Muscle of arm (tissue), 1 donor: ENCODE measurements at regions not wholly inside any gene's neighbourhood (a gene's known extent, or its start where the extent isn't known, plus 50 kb on each side); places are given as distances from the start of the nearest gene placed in this dataset.
"Not testable (repeated sequence)": the region's sequence is repeated elsewhere in the genome, so short reads cannot be mapped to it uniquely, and the experiment has no call there.

ENCODE experiments used
- DNase-seq: peaks from one replicate; pipeline ENCODE4 v3.0.0-alpha.2; 2013

GRCh38 chr10:23493711-23494110 is 54.8 kb downstream of the OTUD1 start:
- DNase-seq: no peak

GRCh38 chr10:23496727-23497126 is 57.9 kb downstream of the OTUD1 start:
- no peak for DNase-seq

DNA sequence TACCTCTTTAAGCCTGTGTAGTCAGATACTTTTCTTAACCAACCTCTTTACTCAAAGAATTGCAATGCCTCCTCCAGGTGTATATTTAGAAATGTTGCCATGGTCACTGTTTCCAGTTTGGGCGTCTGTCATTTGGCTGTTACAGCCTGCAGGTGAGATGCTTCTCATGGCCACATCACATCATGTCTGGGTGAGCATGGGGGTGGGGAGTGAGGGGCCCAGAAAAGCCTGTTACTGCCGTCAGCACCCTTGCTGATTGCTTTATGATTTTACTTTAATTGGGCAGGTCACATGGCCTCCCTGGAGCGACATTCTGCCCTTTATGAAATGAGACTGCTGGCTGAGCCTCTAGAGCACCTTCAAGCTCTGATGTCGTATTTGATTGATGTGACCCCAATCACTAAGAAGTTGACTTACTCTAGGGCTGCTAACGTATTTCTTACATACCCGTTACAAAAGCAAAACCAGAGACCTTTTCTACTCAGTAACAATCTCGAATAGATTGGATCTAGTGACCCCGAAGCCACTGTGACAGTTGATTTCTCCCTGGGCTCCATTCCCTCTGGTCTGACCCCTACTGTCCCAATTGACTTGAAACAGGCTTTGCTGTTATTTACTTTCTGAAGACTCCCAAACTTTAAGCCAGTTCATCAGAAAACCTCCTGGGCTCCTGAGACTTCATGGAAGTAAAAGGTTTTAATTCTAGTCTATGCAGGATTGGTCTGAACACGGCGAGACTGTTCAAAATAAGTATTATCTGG is 60.7 kb downstream of the OTUD1 start:
- no peak for DNase-seq

- no peak for DNase-seq
Measured at GRCh38 chr10:23505797-23506465, 67.1 kb downstream of the OTUD1 start.

DNA sequence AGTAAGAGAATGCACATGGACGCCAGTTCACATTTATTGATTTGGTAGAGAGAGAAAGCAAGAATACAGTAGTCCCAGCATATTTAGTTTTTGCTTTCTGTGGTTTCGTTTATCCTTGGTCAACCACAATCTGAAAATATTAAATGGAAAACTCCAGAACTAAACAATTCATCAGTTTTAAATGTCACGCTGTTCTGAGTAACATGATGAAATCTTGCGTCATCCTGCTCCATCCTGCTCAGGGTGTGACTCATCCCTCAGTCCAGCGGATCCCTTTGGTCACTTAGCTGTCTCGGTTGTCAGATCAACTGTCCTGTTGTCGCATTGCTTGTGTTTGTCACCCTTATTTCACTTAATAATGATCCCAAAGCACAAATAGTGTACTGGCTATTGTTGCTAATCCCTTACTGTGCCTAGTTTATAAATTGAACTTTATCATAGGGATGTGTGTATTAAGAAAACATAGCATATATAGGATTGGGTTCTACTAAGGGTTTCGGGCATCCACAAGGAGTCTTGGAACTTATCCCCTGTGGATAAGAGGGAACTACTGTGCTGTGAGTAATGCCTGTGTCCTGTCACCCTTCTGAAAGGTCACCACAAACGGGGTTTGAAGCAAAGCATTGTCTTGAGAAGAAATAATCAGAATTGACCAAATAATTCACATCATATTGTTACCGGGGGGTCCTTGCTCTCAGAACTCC is 73.6 kb downstream of the OTUD1 start:
- no peak for DNase-seq

DNA sequence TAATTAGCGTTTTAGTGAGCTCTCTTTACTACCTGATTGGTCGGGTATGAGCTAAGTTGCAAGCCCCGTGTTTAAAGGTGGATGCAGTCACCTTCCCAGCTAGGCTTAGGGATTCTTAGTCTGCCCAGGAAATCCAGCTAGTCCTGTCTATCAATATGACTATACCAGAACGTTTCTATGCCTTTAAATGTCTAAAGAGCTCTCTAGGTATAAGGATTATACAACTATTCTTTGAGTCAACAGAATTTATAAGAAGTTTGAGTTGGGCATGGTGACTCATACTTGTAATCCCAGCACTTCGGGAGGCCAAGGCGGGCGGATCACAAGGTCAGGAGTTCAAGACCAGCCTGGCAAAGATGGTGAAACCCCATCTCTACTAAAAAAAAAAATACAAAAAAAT is 74.7 kb downstream of the OTUD1 start:
- not testable (repeated sequence) for DNase-seq

DNA sequence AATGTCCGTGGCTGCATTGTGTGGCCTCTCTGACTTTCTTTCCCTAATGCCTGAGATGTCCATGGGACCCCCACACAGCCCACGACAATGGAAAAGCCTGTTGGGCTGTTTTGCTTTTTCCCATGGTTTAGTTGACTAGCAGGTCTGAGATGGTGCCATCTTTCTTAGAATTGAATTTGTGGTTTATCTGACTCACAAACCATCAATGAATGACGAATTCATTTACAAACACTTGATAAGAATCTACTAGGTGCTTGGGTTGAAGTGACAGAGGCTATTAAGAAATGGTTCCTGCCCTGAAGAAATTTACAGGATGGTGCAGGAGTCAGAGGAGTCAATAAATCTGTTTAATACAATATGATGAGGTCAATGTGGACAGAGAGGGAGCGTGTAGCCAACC is 75.4 kb downstream of the OTUD1 start:
- no peak for DNase-seq

DNA sequence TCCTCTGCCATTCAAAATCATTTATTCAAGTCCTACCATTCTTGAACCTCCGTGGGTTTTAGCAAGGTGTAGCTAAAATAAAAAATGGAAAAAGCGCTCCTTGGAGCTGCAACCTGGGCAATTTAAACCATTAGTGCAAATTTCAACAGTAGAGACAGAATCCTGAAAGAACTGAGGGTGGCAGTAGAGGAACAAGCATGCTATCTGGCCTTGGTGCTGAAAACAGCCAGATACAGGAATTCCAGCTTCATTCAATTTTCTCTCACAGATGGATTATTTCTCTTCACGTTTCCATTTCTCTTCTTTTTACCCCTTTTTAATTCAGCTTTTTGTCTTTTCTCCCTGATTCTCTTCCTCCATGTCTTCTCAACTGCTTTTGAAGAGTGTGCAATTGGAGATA is 77.7 kb downstream of the OTUD1 start:
- DNase-seq: peak; percentile 21

DNA sequence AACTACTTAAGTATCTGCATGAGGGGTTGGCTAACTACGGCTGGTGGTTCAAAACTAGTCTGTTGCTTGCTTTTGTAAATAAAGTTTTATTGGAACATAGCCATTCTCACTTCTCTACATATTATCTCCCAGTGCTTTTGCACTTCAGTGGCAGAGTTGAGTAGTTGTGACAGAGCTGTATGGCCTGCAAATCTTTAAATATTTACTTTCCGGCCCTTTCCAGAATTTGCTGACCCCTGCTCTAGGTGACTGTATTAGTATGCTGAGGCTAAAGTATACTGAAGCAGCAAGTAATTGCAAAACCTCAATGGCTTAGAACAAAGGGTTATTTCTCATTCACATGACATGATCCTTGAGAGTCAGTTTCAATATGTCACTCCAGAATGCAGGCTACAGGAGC is 78.3 kb downstream of the OTUD1 start:
- DNase-seq: no peak

DNA sequence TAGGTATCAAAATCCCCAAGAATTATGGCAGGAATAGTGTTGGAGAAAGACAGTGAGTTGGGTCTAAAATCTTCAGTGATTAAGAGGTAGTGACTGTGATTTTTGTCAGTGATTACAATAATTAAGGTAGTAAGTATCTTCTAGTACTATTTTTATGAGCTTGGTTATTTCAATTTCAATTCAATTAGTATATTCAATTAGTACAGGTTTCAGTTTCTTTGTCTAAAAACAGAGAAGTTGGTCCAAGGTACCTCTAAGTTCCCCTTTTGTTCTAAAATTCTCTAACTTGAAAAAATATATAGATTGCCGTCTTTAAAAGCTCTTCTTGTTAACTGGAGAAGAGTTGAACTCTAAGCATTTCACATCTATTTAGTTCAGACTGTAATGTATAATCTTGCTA is 82.9 kb downstream of the OTUD1 start:
- DNase-seq: no peak

DNA sequence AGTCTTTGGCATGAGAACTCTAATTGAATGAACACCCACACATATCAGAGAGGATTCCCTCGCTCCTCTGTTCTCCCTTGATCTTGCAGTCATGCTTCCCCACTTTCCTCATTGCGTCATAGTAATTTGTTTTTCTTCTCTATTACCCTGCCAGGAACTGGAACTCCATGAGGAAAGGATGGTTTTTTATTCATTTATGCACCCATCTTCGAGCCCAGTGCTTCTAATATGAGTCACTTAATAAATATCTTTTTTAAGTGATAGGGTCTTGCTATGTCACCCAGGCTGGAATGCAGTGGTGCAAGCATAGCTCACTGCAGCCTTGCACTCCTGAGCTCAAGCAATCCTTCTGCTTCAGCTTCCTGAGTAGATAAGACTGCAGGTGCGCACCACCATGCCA is 83.5 kb downstream of the OTUD1 start:
- DNase-seq: no peak

- no peak for DNase-seq
Measured at GRCh38 chr10:23523251-23523650, 84.4 kb downstream of the OTUD1 start.

- DNase-seq: no peak
Measured at GRCh38 chr10:23525406-23525805, 86.5 kb downstream of the OTUD1 start.

GRCh38 chr10:23528419-23528818 is 89.5 kb downstream of the OTUD1 start:
- DNase-seq: no peak

DNA sequence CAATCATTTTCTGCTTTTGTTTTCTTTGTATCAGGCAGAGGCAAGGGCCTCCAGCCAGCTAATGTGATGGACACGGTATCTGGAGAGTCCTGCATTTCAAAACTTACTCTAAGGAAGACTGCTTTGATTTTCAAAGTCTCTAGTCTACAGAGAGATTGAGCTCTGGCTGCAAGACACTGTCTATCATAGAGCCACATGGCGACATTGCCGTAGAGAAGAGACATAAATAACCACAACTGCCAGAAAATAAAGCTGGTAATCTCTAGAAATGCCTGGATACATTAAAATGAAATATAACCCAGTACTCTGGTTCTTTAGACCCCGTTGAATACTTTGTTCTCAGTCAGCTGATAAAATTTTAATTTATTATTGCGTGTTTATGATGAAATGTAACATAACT is 90.8 kb downstream of the OTUD1 start:
- no peak for DNase-seq

DNA sequence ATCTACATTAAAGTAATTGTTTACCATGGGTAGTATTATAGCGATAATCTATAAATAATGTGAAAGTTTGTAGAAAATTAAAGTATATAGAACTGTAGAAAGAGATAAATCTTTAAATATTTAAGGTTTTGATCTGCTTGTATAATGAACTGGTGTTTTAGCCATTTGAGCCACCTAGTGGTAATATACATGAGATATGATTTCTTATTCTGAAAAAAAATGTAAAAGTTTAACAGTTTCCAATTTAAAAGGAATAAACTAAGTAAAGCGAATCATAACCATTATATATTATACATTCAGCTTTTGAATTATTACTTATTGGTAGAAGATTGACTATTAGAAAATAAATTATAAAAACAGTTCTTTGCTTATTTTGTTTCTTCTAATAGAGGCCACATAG is 91.2 kb downstream of the OTUD1 start:
- DNase-seq: no peak

GRCh38 chr10:23533212-23533611 is 94.3 kb downstream of the OTUD1 start:
- DNase-seq: no peak

DNA sequence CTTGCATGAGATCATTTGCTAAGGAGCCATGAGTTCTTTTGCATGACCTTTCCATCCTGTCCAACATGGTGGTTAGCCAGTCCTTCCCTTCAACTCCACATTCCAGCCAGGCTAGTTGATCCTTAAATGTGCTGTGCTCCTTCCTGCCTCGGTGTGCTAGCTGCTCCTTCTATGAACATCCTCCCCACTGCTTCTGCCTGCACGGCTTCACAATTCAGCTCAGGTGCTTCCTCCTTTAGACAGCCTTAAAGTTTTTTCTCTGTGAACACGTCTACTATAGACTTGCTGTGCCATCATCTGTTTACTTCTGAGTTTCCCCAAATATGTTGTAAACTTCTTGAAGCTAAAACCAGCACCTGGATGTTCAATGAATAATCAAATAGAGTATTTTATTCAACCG is 95.5 kb downstream of the OTUD1 start:
- DNase-seq: no peak

GRCh38 chr10:23534761-23535160 is 95.9 kb downstream of the OTUD1 start:
- no peak for DNase-seq

- DNase-seq: no peak
Measured at GRCh38 chr10:23535381-23535780, 96.5 kb downstream of the OTUD1 start.

DNA sequence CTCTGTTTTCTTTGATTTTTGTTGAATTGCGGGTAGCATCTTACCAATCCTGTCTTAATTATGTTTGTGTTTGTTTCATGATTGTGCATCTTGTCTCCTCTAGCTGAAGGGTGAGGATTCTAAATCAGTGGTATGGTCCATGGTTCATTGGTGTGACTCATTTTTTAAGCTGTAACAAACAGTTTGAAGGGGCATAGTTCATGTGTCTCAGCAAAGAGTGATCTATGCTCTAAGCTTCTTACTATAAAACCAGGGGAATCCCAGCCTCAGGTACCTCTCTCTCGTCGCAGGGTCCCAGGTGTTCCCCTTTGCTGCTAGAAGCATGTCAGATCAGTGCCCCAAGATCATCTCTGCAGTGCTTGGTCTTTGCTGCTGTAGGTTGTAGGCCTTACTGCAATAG is 100.1 kb downstream of the OTUD1 start:
- DNase-seq: no peak

DNA sequence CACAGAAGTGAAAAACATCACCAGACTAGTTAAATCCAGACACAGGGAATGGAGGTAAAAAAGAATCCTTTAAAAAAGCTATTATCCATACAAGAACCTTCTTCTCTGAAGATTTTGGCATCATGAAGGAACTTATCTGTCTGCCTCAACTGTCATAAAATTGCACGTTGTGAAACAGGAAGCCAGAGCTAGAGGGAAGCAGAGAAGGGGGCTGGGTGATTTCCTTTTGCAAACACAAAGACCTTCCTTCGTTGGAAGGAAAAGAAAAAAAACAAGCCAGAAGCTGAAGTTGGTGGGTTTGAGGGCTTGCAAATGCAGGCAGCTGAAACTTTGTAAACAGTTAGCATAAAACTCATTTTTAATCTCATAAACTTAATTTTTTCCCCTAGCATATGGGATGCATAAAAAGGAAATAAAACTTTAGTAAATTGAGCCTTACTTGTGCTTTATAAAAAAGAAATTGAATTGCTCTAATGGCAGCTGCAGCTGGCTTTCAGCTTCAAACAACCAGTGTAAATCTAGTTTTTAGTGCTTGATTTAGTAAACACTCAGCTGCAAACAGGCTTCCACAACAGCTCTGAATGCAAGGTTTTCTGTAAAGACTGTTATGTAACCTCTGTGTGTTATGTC is 101.6 kb downstream of the OTUD1 start:
- DNase-seq: peak; percentile 18
